ENCODE measurements at regions not wholly inside any gene's neighbourhood (a gene's known extent, or its start where the extent isn't known, plus 50 kb on each side); places are given as distances from the start of the nearest gene placed in this dataset.

DNA sequence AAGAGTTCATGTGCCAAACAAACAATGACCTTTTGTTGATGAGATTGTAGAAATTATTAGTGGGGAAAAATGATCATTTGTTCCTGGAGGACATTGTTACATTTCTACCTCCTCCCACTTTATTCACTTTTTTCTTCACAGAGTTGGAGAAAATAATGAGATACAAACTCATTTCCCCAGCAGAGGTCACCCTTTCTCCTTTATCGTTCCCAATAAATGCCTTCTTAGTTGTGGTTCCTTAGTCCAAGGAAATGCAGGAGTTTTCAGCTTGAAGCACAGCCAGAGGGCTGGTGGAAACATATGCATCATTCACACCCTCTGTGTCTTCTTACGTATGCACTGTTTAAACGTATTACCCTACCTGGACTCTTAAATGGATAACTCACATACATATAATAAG is 108.8 kb downstream of the SLC4A3 start:
- Mint-ChIP-seq H3K4me1 (ENCODE audit: unreplicated experiment) (peaks cover 17% of the 10 kb centered on the region), H3K36me3 (no peaks in the 10 kb centered on the region), H3K27me3 (peaks cover 1% of the 10 kb centered on the region), H3K4me3 (no peak overlapping the region), H3K9me3 (no peaks in the 10 kb centered on the region), H3K27ac (no peak overlapping the region)
- no peak for DNase-seq (ENCODE audit: extremely low spot score, unreplicated experiment)
- TF ChIP-seq, protein P1, sequence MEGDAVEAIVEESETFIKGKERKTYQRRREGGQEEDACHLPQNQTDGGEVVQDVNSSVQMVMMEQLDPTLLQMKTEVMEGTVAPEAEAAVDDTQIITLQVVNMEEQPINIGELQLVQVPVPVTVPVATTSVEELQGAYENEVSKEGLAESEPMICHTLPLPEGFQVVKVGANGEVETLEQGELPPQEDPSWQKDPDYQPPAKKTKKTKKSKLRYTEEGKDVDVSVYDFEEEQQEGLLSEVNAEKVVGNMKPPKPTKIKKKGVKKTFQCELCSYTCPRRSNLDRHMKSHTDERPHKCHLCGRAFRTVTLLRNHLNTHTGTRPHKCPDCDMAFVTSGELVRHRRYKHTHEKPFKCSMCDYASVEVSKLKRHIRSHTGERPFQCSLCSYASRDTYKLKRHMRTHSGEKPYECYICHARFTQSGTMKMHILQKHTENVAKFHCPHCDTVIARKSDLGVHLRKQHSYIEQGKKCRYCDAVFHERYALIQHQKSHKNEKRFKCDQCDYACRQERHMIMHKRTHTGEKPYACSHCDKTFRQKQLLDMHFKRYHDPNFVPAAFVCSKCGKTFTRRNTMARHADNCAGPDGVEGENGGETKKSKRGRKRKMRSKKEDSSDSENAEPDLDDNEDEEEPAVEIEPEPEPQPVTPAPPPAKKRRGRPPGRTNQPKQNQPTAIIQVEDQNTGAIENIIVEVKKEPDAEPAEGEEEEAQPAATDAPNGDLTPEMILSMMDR (conservative IDR thresholded peaks at IDR 0.05) = peak; percentile 85

DNA sequence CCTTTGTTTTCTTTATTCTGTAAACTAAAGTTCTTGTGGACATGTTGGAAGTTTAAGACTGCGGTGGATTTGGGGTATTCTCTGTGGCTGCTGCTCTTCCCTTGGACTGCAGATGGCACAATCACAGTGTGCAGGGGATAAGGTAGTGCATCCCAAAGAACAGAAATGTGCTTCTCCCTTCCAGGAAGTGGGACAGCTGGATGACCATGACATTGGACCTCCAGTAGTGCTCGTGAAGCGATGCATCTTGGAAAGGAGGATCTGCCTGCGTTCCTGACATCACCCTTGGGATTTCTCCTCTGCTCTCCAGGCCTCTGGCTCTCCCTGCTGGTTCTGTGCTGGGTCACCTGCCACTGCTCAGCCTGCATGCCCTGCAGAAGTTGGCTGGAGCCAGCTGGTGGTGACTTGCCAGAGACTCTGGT is 109.9 kb downstream of the SLC4A3 start:
- peaks cover 17% of the 10 kb centered on the region for H3K4me1 Mint-ChIP-seq (ENCODE audit: unreplicated experiment)
- no peaks in the 10 kb centered on the region for H3K36me3 Mint-ChIP-seq
- H3K27me3 Mint-ChIP-seq = peaks cover 6% of the 10 kb centered on the region
- TF ChIP-seq, protein P1 (conservative IDR thresholded peaks at IDR 0.05) = peak; percentile 69
- DNase-seq (ENCODE audit: extremely low spot score, unreplicated experiment) = no peak
- no peak overlapping the region for H3K27ac Mint-ChIP-seq
- H3K4me3 Mint-ChIP-seq = no peak overlapping the region
- H3K9me3 Mint-ChIP-seq = no peaks in the 10 kb centered on the region

DNA sequence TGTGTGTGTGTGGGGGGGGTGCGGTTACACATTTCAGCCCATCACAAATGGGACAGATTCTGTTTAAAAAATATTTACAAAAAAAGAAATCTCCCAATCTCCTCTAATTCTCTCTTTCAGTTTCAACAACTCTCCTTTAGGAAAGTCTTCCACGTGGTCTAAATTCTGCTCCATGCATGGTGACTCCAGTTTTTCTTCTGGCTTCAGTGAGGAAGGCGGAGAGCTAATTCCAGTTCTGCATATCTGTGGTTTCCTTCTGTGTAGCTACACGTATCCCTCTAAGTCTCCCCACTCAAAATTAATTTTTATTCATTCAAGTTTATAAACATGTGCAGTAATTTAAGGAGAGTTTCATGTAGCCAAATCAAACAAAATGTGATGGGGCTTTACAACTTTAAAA is 111.6 kb downstream of the SLC4A3 start:
- TF ChIP-seq, protein P1 (conservative IDR thresholded peaks at IDR 0.05) = no peak
- Mint-ChIP-seq H3K36me3 (no peaks in the 10 kb centered on the region), H3K27me3 (peaks cover 12% of the 10 kb centered on the region), H3K9me3 (no peaks in the 10 kb centered on the region), H3K4me1 (ENCODE audit: unreplicated experiment) (peaks cover 13% of the 10 kb centered on the region), H3K27ac (no peak overlapping the region), H3K4me3 (no peak overlapping the region)
- no peak for DNase-seq (ENCODE audit: extremely low spot score, unreplicated experiment)

DNA sequence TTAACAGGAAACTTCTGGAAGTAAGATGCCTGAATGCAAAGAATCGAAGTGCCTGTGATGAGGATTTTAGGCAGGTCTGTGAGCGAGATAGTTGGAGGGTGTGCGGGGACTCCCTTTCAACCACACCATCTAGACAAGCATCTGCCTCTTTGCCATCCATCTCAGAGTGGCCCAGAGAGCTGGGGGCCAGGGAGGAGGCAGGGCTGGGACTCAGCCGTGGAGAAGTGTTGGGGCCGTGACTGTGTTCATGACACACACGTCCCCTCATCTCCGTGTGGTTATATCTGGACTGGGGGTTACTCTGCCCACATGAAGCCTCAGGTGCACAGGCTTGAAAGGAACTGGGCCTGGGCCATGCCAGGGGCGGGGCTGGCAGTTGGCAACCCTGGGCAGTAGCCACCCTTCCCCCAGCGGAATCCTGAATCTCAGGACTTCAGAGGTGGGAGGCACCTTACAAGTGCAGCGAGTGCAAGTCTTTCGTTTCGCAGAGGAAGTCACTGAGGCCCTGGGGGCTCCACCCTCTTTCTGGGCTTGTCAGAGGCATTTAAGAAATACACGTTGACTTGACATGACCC is 112.5 kb downstream of the SLC4A3 start:
- no peak overlapping the region for H3K27ac Mint-ChIP-seq
- no peak for DNase-seq (ENCODE audit: extremely low spot score, unreplicated experiment)
- H3K4me1 Mint-ChIP-seq (ENCODE audit: unreplicated experiment) = peaks cover 17% of the 10 kb centered on the region
- H3K9me3 Mint-ChIP-seq = no peaks in the 10 kb centered on the region
- H3K4me3 Mint-ChIP-seq = no peak overlapping the region
- TF ChIP-seq, protein P1 (conservative IDR thresholded peaks at IDR 0.05) = no peak
- no peaks in the 10 kb centered on the region for H3K36me3 Mint-ChIP-seq
- H3K27me3 Mint-ChIP-seq = peaks cover 15% of the 10 kb centered on the region

DNA sequence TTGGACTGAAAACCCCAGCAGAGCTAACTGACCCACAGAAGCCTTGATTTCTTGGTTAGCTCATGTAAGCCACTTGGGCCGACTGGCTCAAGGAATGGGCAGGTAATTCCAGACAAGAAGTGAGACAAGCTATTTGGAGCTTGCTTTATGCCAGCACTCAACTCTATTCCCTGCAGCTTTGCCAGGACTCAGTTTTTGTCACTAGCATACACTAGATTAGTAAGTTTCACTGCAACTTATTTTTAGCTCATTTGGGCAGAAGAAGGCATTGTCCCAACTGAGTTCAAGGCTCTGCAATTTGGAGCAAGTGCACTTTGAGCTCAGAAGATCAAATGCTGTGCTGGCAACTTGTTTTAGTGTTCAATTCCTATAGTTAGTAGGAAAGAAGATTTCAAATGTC is 116.1 kb downstream of the SLC4A3 start:
- Mint-ChIP-seq H3K27me3 (peaks cover 15% of the 10 kb centered on the region), H3K9me3 (no peaks in the 10 kb centered on the region), H3K36me3 (no peaks in the 10 kb centered on the region), H3K4me3 (no peak overlapping the region), H3K27ac (no peak overlapping the region), H3K4me1 (ENCODE audit: unreplicated experiment) (peaks cover 10% of the 10 kb centered on the region)
- TF ChIP-seq, protein P1 (conservative IDR thresholded peaks at IDR 0.05) = no peak
- no peak for DNase-seq (ENCODE audit: extremely low spot score, unreplicated experiment)

DNA sequence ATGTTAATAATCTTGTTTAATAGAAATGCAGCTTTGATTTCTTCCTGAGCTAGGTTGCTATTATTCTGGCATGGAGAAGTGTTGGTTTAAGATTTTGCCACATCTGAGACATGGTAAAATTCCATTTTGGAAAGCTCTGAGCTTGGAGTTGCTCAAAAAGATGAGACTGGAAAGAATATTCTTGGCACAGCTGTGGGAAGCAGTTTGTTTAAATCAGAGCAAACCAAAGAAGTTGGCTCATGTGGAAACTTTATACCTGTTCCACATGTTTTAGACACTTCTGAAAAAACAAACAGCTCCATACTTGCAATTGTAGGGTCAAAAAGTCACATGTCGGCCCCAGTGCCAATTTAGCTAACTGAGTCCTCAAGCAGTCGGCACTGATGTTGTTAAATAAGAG is 116.6 kb downstream of the SLC4A3 start:
- H3K4me3 Mint-ChIP-seq = no peak overlapping the region
- no peak overlapping the region for H3K27ac Mint-ChIP-seq
- H3K36me3 Mint-ChIP-seq = no peaks in the 10 kb centered on the region
- peaks cover 12% of the 10 kb centered on the region for H3K4me1 Mint-ChIP-seq (ENCODE audit: unreplicated experiment)
- TF ChIP-seq, protein P1 (conservative IDR thresholded peaks at IDR 0.05) = no peak
- H3K27me3 Mint-ChIP-seq = peaks cover 15% of the 10 kb centered on the region
- no peak for DNase-seq (ENCODE audit: extremely low spot score, unreplicated experiment)
- no peaks in the 10 kb centered on the region for H3K9me3 Mint-ChIP-seq
